Activated CD4-positive, alpha-beta T cell treated with anti-CD3 and anti-CD28 coated beads, Interleukin-2, amount 50 U/mL, for 4 hours (primary cell): ENCODE measurements at regions not wholly inside any gene's neighbourhood (a gene's known extent, or its start where the extent isn't known, plus 50 kb on each side); places are given as distances from the start of the nearest gene placed in this dataset.
"Not testable (repeated sequence)": the region's sequence is repeated elsewhere in the genome, so short reads cannot be mapped to it uniquely, and the experiment has no call there.

ENCODE experiments used
- DNase-seq, 2 experiments: peaks; one replicate each; pipeline ENCODE4 v3.0.0-alpha.2; 2020

DNA sequence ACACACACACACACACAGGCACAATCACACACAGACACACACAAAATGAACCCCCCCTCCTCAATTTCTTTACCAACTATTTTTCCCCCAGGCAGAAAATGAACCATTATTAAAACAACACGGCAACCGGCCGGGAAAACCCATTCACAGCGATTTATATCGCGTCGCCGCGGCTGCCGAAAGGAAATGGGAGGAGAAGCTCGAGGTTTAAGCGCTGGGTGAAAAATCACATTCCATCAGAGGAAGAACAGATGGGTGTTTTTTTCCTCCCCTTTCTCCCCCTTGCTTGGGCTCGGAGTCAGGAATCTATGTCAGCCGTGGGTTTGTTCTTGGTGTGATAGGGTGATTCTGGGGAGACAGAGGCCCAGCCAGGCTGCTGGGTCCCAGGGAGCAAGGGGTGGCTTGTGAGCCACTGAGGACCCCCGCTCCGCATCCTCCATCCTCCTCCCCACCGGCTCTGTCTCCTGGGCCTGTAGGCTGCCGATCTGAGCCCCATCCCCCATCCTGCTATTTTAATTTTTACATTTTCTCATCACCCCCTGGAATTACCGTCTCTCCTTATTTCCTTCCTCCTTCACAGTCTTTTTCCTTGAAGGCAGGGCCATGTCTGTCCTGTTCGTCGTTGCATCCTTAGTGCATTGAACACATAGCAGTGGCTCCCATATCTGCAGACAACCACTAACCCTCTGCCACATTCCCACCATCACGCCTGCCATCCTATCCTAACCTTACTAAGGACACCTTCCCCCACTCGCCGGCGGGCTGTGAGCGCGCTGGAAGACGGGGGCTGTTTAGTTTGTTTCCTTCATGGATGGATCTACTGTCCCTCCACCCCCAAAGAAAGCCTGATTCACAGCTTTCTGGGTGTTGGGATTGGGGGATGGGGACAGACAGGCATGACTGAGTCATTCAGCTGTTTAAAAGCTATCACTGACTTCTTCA is 137.7 kb downstream of the CRLF3 start:
- DNase-seq, result not testable (repeated sequence)

DNA sequence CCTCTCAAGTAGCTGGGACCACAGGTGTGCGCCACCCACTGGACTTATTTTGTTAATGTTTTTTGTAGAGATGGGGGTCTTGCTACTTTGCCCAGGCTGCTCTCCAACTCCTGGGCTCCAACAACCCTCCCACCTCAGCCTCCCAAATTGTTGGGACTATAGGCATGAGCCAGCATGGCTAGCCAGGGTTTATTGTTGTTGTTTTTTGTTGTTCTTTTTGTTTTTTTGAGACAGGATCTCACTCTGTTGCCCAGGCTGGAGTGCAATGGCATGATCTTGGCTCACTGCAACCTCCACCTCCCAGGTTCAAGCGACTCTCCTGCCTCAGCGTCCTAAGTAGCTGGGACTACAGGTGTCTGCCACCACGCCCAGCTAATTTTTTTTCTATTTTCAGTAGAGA is 142.2 kb downstream of the CRLF3 start:
- DNase-seq, result not testable (repeated sequence)

DNA sequence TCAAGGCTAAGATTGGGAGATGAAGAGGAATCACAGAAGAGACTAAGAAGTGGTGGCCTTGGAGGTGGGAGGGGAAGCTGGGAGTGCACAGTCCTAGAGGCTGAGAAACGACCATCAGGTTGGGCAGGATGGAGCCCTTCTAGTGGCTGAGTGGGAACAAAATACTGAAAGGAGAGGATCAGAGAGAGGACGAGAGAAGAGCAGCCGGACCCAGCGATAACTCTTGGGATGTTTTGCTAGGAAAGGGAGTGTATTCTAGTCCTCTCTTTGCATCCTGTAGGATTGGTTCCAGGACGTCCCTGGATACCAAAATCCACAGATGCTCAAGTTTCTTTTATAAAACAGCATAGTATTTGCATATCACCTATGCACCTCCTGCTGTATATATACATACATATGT is 143.8 kb downstream of the CRLF3 start:
- not testable (repeated sequence) for DNase-seq

DNA sequence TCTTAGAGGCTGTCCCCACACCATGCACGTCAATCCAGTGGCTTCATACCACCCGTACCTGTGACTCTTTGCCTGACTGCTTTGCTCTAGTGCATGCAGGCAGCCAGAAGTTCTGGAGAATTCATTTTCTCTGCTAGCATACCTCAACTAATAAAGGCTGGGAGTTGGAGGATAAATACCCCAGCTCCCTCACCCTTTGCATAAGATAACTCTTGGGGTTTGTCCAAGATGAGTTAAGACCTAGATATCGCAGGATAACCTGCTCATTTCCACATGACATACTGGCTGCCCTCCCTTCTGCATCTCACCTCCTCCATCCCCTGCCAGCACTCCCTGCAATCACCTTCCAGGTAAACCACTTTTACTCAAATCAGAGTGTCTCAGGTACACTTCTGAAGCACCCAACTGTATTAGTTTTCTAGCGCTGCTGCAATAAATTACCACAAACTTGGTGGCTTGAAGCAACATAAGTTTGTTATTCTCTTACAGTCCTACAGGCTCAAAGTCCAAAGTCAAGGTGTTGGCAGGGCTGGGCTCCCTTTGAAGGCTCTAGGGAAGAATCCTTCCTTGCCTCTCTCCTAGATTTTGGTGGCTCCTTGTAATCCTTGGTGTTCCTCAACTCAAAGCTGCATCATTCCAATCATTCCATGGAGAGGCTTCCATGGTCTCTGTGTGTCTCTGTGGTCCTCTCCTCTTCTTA is 146.8 kb downstream of the CRLF3 start:
- DNase-seq, result no peak

DNA sequence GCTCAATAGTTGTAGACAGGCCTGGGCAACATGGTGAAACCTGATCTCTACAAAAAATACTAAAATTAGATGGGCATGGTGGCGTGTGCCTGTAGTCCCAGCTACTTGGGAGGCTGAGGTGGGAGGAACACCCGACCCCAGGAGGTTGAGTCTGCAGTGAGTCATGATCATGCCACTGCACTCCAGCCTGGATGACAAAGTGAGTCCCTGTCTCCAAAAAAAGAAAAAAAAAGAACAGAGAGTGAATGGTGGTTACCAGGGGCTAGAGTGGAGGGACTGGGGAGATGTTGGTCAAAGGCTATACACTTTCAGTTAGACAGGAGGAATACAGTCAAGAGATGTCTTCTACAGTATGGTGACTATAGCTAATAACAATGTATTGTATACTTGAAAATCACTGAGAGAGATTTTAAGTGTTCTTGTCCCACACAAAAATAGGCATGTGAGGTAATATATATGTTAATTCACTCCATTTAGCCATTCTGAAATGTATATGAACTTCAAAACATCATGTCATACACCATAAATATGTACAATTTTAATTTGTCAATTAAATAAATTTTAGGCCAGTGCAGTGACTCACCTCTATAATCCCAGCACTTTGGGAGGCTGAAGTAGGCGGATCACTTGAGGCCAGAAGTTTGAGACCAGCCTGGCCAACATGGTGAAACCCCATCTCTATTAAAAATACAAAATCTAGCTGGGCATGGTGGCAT is 148.6 kb downstream of the CRLF3 start:
- DNase-seq, result not testable (repeated sequence)

DNA sequence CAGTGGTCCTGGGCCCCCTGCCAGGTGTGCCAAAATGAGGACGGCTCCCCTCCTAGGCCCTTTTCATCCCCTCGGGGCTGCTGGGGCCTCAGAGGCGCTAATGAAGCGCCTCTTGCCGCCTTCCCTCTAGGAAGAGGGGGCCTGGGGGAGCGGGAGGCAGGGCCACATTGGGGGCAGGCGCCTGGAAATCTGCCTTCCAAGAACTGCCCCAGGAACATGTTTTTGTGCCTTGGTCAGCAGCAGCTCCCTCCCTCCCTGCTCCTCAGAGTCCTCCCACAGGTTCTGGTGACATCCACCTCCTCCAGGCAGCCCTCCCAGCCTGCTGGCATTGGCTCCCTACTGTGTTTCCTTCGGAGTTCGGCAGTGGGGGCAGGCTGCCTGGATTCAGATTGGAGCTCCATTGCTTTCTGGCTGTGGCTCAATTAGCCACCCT is 155.3 kb downstream of the CRLF3 start:
- DNase-seq, result not testable (repeated sequence)

DNA sequence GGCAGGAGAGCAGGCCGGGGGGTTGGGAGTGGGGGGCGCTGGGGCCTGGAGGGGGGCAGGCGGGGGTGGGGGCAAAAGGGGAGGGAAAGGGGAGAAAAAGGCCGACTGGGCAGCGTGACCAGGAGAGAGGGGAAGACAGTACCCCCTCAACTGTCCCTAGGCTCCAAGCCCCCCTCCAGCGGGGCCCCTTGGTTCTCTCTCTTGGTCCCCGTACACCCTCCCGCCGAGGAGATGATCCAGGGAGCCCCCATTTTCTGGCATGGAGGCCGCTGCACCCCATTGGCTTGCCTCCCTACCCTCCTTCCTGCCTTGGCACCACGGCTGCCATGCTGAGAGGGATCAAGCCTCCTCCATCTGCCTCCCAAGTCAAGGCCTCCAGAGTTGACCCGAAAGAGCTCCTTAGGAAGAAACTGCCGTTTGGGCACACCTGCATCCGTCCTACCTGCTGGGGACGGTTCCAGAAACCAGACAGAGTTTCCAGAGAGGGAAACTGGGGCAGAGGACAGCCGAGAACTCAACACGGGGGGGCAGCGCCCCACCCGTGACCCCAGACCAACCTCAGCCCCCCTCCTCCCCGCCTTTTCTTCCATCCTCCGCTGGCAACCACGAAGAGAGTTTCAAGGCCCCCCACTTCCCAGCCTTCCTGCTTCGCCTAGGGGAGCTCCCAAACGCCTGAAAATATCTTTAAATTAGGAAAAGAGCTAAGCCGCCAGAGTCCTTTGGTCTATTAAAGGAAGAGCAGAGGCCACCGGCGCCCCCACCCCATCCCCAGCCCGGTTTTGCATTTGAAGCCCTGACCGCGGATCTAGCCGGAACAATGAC is 155.9 kb downstream of the CRLF3 start:
- not testable (repeated sequence) for DNase-seq

DNA sequence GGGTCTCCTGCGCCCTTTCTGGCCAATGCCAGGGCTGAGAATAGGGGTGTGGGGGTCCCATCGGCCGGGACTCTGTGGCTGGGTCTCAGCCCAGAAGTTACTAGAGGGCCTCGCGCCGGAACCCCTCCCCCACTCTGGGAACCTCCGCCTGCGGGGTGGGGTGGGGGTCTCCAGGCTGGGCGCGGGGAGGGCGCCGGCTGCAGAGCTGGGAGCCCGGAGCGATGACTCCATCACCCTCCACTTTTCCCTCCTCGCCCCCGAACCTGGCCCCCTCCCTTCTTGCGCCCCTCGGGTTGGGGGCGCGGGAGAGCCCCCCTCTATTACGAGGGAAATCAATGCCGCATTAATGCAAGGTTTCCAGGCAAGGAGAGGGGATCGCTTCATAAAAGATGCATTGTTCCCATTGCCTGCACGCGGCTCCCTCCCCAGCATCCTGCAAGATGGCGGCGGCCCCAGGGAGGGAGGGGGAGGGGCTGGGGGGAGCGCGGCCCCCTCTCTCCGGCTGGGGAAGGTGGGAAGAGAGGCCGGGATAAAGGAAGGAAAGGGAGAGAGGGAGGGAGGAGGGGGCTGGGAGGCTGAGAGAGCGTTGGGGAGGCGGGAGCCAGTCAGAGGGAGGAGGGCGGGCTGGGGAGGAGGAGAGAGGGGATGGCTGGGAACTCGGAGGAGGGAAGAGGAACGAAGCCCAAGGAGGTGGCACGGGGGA is 156.7 kb downstream of the CRLF3 start:
- DNase-seq, result not testable (repeated sequence)

DNA sequence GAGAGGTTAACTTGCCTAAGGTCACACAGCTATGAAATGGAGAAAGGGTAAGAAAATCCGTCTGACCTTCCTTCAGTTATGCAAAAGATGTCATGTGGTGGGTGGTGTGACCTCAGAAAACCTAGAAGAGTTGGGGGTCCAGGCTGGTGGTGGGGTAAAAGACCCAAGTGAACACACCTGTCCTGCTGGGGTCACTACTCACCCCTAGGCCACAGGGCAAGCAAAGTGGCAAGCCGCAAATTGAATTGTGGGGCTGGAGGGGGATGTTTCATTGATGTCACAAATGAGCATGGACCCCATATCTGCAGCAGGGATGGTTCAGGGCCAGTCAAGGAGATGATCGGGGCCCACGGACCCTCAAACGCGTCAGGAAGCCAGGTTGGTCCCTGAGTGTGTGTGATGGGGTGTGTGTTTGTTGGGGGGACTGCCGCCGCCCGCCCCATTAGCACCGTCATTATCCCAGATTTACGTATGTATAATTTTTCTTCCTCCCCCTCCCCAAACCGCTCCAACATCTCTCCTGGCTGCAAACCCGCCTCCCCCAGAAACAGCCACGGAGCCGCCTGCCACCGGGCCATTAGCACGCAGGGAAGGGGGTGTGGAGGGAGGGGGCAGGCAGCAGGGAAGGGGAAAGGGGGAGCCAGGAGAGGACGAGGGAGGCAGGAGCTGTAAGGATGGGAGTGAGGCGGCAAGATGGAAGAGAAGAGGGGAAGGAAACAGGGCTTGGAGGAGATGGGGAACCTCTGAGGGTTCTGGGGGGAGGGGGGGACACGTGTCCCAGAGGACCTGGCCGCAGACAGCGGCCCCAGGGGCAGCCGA is 157.4 kb downstream of the CRLF3 start:
- not testable (repeated sequence) for DNase-seq

DNA sequence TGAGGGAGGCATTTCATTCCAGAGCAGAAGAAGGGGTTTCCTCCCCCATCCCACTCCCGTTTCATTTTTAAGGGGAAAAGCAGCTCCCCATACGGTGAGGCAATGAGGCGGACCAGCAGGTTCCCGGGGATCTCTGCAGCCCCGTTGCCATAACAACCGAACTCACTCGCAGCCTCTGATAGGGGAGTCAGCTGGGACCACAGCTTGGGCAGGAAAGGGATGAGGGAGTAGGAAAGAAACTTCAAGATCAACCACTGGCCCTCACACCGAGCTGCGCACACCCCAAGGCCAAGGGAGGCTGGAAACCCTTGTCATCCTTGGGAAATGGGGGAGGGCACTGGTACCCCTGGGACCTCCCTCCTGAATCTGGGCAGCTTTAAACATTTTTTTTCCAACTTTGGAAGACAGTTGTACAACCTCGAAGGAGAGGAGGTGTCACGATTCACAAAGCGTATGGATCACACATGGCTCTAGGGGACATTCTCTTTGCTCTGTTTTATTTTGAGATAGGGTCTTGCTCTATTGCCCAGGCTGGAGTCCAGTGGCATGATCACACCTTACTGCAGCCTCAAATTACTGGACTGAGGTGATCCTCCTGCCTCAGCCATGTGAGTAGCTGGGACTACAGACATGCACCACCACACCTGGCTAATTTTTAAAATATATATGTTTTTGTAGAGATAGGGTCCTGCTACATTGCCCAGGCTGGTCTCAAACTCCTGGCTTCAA is 160.6 kb downstream of the CRLF3 start:
- DNase-seq, result not testable (repeated sequence)

DNA sequence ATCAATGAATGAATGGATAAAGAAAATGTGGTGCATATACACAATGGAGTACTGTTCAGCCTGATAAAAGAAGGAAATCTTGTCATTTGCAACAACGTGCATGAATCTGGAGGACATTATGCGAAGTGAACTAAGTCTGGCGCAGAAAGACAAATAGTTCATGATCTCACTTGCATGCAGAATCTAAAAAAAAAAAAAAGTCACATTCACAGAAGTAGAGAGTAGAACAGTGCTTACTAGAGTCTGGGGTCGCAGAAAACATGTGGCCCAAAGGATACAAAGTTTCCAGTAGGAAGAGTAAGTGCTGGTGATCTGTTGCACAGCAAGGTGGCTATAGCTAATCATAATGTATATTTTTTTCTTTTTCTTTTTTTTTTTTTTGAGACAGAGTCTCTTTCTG is 167.3 kb downstream of the CRLF3 start:
- DNase-seq, result not testable (repeated sequence)

DNA sequence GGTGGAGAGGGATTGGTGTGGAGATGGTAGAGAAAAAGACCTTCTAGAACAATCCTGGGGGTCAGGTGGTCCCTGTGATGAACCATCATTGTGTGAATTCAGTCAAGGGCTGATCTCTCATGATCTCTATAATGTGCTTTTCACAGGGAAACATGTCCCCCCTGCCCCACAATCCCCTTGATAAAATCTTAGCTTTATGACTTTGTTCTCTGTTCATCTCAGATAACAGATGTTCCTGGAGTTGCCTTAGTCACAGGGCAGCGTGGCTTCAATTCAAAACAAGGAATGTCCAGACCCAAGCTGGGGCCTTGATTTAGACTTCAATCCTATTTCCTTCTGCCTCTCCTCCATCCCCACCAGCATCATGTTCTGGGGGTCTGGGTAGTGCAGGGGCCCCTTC is 171.5 kb downstream of the CRLF3 start:
- DNase-seq, result not testable (repeated sequence)

DNA sequence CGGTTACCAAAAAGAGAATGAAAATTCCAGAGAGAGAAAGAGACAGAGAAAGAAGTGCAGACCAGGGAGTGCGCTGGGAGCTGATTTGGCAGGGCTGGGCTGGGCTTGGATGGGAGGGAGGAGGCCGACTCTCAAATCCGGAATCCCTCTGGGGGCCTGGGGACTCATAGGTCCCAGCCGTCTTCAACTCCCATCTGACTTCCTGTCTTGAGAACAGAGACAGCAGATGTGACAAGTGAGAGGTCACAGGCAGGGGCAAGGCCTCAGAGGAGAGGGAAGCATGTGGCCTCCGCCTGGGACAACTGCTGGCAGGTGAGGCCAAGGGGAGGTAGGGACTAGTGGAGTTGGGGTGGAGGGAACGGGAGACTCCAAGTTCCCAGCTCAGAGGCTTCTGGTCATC is 172.9 kb downstream of the GOSR1 start:
- DNase-seq, result not testable (repeated sequence)

DNA sequence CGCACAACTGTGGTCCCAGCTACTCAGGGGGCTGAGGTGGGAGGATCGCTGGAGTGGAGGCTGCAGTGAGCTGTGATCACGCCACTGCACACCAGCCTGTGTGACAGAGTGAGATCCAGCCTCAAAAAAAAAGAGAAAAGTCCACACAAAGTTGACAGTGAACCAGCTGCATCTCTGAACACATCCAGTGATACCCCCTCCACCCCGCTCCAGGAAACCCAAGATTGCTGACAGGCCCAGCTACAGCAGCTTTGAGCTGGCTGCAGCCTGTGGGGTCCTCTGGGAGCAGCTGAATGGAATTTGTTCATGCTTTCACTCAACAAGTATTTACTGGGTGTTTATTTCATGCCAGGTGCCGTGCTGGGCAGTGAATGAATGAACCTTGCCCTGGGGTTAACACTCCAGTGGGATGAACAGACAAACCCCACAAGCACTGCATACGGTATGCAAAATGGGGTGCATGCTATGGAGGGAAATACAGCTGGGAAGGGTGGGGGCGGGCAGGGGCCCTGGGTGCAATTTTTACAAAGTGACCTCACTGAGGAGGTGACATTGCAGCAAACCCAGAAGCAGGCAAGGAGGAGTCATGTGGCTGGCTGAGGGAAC is 170.9 kb downstream of the GOSR1 start:
- not testable (repeated sequence) for DNase-seq

DNA sequence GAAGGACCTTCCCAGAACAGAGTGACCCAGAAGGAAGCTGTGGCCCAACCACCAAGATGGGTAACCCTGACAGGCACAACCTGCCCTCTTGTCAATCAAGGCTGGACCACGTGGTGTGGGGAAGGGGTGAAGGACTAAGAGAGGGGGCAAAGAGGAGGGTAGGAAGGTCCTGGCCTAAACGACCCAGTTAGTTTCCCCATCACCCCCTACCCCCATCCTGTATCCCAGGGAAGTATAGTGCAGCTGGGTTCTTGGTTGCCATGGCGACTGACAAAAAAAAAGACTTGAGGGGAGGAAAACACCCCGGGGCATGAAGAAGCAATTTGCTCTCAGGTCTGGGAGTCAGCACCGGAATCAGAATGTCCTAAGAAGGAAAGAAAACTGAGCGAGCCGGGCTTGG is 168.7 kb downstream of the GOSR1 start:
- DNase-seq, result not testable (repeated sequence)

DNA sequence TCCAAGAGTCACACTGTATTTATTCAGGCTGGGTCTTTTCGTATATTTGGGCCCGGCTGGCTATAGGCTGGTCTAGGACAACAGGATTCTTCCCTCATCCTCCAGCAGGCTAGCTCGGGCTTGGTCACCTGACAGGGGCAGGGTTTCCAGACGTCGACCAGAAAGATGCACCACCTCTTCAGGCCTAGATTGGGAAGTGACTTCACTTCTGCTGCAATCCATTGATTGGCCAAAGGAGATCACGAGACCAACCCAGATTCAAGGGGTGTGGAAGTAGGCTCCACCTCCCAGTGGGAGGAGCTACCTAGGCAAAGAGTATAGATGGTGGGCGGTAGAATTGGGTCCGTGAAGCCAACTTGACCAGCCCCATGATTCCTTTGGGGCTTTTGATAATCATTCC is 167.5 kb downstream of the GOSR1 start:
- not testable (repeated sequence) for DNase-seq

DNA sequence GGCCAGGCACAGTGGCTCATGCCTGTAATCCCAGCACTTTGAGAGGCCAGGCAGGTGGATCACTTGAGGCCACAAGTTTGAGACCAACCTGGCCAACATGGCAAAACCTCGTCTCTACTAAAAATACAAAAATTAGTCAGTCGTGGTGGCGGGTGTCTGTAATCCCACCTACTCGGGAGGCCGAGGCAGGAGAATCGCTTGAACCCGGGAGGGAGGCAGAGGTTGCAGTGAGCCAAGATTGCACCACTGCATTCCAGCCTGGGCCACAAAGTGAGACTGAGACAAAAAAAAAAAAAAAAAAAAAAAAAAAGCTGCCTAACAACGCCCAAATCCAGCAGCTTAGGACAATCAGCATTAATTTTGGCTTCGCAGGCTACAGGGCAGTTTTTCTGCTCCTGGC is 167.1 kb downstream of the GOSR1 start:
- DNase-seq, result not testable (repeated sequence)

DNA sequence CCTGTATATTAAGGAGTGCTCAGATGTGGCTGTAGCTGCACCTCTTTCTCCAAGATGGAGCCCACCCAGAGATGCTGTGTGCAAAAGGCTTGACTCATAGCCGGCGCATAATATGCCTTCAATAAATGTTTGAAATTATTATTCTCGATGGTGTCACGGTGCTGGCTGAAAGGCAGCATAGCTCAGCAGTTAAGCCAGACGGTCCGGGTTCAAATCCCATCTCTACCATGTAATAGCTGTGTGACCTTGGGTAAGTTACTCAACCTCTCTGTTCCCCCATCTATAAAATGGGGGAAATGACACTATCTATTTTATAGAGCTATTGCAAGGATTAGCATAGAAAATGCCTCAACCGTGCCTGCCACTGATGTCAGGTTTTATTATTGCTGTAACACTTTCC is 164.2 kb downstream of the GOSR1 start:
- DNase-seq, result not testable (repeated sequence)

DNA sequence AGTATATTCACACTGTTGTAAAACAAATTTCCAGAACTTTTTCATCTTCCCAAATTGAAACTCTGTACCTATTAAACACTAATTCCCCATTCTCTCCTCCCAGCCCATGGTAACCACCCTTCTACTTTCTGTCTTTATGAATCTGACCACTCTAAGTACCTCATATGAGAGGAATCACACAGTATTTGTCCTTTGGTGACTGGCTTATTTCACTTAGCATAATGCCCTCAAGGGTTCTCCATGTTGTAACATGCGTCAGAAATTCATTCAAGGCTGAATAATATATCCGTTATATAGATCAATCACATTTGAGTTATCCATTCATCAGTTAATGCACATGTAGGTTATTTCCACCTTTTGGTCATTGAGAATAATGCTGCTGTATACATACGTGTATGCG is 162.2 kb downstream of the GOSR1 start:
- not testable (repeated sequence) for DNase-seq

DNA sequence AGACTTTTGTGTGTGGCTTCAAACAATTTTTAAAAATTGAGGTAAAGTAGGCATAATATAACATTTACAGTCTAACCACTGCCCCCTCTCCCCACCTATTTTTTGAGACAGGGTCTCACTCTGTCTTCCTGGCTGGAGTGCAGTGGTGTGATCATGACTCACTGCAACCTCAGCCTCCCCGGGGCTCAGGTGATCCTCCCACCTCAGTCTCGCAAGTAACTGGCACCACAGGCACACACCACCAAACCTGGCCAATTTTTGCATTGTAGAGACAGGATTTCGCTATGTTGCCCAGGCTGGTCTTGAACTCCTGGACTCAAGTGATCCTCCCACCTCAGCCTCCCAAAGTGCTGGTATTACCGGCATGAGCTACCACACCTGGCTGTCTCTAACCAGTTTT is 161.8 kb downstream of the GOSR1 start:
- not testable (repeated sequence) for DNase-seq
